ENCODE measurements at regions not wholly inside any gene's neighbourhood (a gene's known extent, or its start where the extent isn't known, plus 50 kb on each side); places are given as distances from the start of the nearest gene placed in this dataset.
A peak's percentile ranks its signal among the peaks of the same experiment; 100 is the strongest.

GRCh38 chr5:38048400-38048799 lies 208.6 kb upstream of the GDNF start:
- Histone ChIP-seq H3K9me2 (ENCODE audit: insufficient read depth) (peaks cover 8% of the 10 kb centered on the region; the same call in 1 of the 2 replicates), H4K20me1 (replicated peaks; ENCODE audit: insufficient read depth) (no peaks in the 10 kb centered on the region), H2AFZ (peak overlapping the region; percentile 90; the same call in 1 of the 2 replicates), H3F3A (replicated peaks; ENCODE audit: low read depth) (no peaks in the 10 kb centered on the region), H3K27ac (ENCODE audit: low read depth) (no peak overlapping the region), H3K79me2 (replicated peaks; ENCODE audit: insufficient read depth) (no peaks in the 10 kb centered on the region), H3K27me3 (ENCODE audit: insufficient read depth) (no peaks in the 10 kb centered on the region), H3K4me2 (no peak overlapping the region), H3K4me1 (ENCODE audit: insufficient read depth) (no peaks in the 10 kb centered on the region; the same call in 1 of the 2 replicates), H3K36me3 (ENCODE audit: insufficient read depth) (no peaks in the 10 kb centered on the region), H3K4me3 (no peak overlapping the region)
- H3K27ac Mint-ChIP-seq = no peak overlapping the region
- ATAC-seq (peak; percentile 54; the same call in 2 of the 3 replicates), DNase-seq (ENCODE audit: low spot score) (no peak)
- H3K27me3 Mint-ChIP-seq (ENCODE audit: insufficient read depth, low read depth, poor library complexity) = no peaks in the 10 kb centered on the region
- TF ChIP-seq ETS1 (IDR thresholded peaks at IDR 0.05) (no peak), ZNF462 (CRISPR knock-in tag; IDR thresholded peaks at IDR 0.05) (no peak), STAT1 (IDR thresholded peaks at IDR 0.05; ENCODE audit: unreplicated experiment) (no peak), POLR2AphosphoS5 (IDR thresholded peaks at IDR 0.05; ENCODE audit: low read depth) (no peak), CREB1 (CRISPR knock-in tag; IDR thresholded peaks at IDR 0.05; ENCODE audit: low read depth) (no peak), REST (IDR thresholded peaks at IDR 0.05; ENCODE audit: unreplicated experiment) (no peak), JUNB (IDR thresholded peaks at IDR 0.05; ENCODE audit: unreplicated experiment) (no peak), EZH2 (IDR thresholded peaks at IDR 0.05; ENCODE audit: low read depth, unreplicated experiment) (no peak), CTCF (conservative IDR thresholded peaks at IDR 0.05; ENCODE audit: low read depth in 2 of 2) (no peak), NANOG (IDR thresholded peaks at IDR 0.05; ENCODE audit: borderline replicate concordance) (no peak), EZH2phosphoT487 (IDR thresholded peaks at IDR 0.05; ENCODE audit: unreplicated experiment) (no peak), ZNF114 (CRISPR knock-in tag; IDR thresholded peaks at IDR 0.05) (no peak), ZNF331 (CRISPR knock-in tag; IDR thresholded peaks at IDR 0.05; ENCODE audit: low read depth) (no peak)
- peaks cover 8% of the 10 kb centered on the region for H3K4me1 Mint-ChIP-seq
- H3K9me3 Mint-ChIP-seq = no peaks in the 10 kb centered on the region
- H3K36me3 Mint-ChIP-seq (ENCODE audit: low read depth) = no peaks in the 10 kb centered on the region
- H3K4me3 Mint-ChIP-seq = no peak overlapping the region
